ENCODE measurements at regions not wholly inside any gene's neighbourhood (a gene's known extent, or its start where the extent isn't known, plus 50 kb on each side); places are given as distances from the start of the nearest gene placed in this dataset.

- Mint-ChIP-seq H3K27me3 (ENCODE audit: unreplicated experiment) (no peaks in the 10 kb centered on the region), H3K36me3 (ENCODE audit: insufficient read depth, unreplicated experiment) (no peaks in the 10 kb centered on the region), H3K4me3 (ENCODE audit: low read depth, unreplicated experiment) (no peak overlapping the region), H3K4me1 (ENCODE audit: low read depth, unreplicated experiment) (no peaks in the 10 kb centered on the region), H3K27ac (ENCODE audit: unreplicated experiment) (no peak overlapping the region), H3K9me3 (ENCODE audit: low read depth, unreplicated experiment) (peaks cover 6% of the 10 kb centered on the region)
- no TSS peak for BruUV-seq (replicated peaks)
- no peak for DNase-seq
- TF ChIP-seq CTCF (IDR thresholded peaks at IDR 0.05; ENCODE audit: unreplicated experiment) = no peak
- intact Hi-C loops (cut with micrococcal nuclease; ENCODE audit: unreplicated experiment) = no loop called here
- CTCF ChIA-PET = no interaction called here
Observed at GRCh38 chrX:7582191-7582590, 260.8 kb upstream of the VCX start.

- intact Hi-C loops (cut with micrococcal nuclease; ENCODE audit: unreplicated experiment) = no loop called here
- no peaks in the 10 kb centered on the region for H3K4me1 Mint-ChIP-seq (ENCODE audit: low read depth, unreplicated experiment)
- BruUV-seq (replicated peaks) = no TSS peak
Observed at GRCh38 chrX:7580127-7580526, 262.8 kb upstream of the VCX start.

GRCh38 chrX:7574325-7574724 lies 268.6 kb upstream of the VCX start:
- Mint-ChIP-seq H3K36me3 (ENCODE audit: insufficient read depth, unreplicated experiment) (no peaks in the 10 kb centered on the region), H3K4me3 (ENCODE audit: low read depth, unreplicated experiment) (no peak overlapping the region), H3K27ac (ENCODE audit: unreplicated experiment) (no peak overlapping the region), H3K9me3 (ENCODE audit: low read depth, unreplicated experiment) (peaks cover 11% of the 10 kb centered on the region), H3K27me3 (ENCODE audit: unreplicated experiment) (no peaks in the 10 kb centered on the region), H3K4me1 (ENCODE audit: low read depth, unreplicated experiment) (no peaks in the 10 kb centered on the region)
- CTCF ChIA-PET = no interaction called here
- TF ChIP-seq CTCF (IDR thresholded peaks at IDR 0.05; ENCODE audit: unreplicated experiment) = no peak
- intact Hi-C loops (cut with micrococcal nuclease; ENCODE audit: unreplicated experiment) = no loop called here
- no TSS peak for BruUV-seq (replicated peaks)
- no peak for DNase-seq

More at GRCh38 chrX:7580127-7580526, 262.8 kb upstream of the VCX start:
- Mint-ChIP-seq H3K27ac (ENCODE audit: unreplicated experiment) (no peak overlapping the region), H3K4me3 (ENCODE audit: low read depth, unreplicated experiment) (no peak overlapping the region), H3K9me3 (ENCODE audit: low read depth, unreplicated experiment) (peaks cover 10% of the 10 kb centered on the region), H3K36me3 (ENCODE audit: insufficient read depth, unreplicated experiment) (no peaks in the 10 kb centered on the region), H3K27me3 (ENCODE audit: unreplicated experiment) (no peaks in the 10 kb centered on the region)
- TF ChIP-seq CTCF (IDR thresholded peaks at IDR 0.05; ENCODE audit: unreplicated experiment) = no peak
- DNase-seq = no peak
- CTCF ChIA-PET = no interaction called here

- H3K27me3 Mint-ChIP-seq (ENCODE audit: unreplicated experiment) = no peaks in the 10 kb centered on the region
- intact Hi-C loops (cut with micrococcal nuclease; ENCODE audit: unreplicated experiment) = no loop called here
- no peaks in the 10 kb centered on the region for H3K36me3 Mint-ChIP-seq (ENCODE audit: insufficient read depth, unreplicated experiment)
- BruUV-seq (replicated peaks) = no TSS peak
- no peak for DNase-seq
- no peak for TF ChIP-seq CTCF (IDR thresholded peaks at IDR 0.05; ENCODE audit: unreplicated experiment)
- no peaks in the 10 kb centered on the region for H3K4me1 Mint-ChIP-seq (ENCODE audit: low read depth, unreplicated experiment)
- no peak overlapping the region for H3K27ac Mint-ChIP-seq (ENCODE audit: unreplicated experiment)
- CTCF ChIA-PET = no interaction called here
- no peak overlapping the region for H3K4me3 Mint-ChIP-seq (ENCODE audit: low read depth, unreplicated experiment)
- H3K9me3 Mint-ChIP-seq (ENCODE audit: low read depth, unreplicated experiment) = peaks cover 4% of the 10 kb centered on the region
Observed at GRCh38 chrX:7570432-7571029, 272.4 kb upstream of the VCX start.
